GM03348 (cell line): ENCODE measurements at regions not wholly inside any gene's neighbourhood (a gene's known extent, or its start where the extent isn't known, plus 50 kb on each side); places are given as distances from the start of the nearest gene placed in this dataset.

Experiments used
- DNase-seq: peaks from one replicate; pipeline ENCODE4 v3.0.0; 2012; ENCODE audit warnings: low spot score

DNA sequence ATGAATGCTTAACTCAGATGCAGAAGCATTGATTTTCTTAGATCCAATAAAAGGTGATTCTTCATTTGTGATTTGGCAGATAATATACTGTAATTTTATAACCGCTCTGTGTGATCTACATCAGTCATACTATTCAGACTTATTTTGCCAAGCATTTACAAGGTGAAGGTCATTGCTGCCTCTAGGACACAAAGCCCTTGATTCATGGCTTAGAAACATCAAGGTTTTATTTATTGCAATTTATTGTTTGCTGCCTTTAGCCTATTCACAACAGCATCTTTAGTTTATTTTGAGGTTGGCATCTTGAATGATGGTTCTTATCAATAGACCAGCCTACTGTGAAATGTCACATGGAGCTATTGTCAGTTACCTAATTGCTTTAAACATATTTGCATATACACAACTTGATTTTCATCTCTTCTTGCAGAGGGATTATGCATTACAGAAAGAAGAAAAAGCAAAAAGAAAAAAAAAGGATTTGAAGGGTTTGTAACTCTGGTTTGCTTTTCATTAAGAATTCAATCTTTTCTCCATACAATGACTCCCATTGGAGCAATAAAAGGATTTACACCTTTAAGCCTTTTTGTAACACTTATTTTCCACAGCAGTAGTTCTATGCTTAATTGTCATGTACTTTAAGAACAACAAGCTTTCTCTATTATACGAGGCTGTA lies 1371.6 kb upstream of the CELF2 start:
- no peak for DNase-seq

DNA sequence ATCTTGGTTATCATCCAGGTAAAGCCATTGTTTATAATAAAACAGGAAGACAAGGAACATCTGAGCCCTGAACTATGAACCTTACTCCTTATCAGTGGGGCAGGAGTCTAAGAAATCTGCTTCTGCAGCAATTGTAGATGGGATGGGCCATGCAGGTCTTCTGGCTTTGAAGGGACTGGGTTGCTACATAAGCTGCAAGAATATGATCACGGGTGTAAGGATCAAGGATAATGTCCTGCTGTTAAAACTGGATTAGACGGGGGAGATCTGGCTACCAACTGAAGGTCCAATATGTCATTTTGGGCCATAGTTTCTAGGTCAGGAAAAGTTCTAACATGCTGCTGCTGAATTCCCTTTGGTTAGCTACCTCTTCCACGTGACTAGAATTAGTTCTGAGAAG lies 1363.4 kb upstream of the CELF2 start:
- no peak for DNase-seq

DNA sequence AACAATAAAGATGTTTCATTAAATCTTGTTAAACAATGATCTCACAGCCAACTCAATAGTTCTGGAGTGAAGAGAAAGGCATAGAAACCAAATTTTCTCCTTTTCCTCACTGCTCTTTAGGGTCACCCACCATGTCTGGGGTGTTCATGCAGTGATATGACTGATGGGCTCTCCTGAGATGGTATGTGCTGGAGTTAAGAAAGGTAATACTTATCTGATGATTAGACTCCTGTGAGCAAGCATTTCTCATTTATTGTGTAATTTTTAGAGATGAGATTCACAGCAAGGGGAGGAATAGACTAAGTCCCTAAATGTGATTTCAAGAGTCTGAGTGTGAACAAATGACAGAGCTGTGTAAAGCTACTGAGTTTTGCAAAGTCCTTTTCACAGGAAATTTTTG lies 1361.3 kb upstream of the CELF2 start:
- DNase-seq = no peak

DNA sequence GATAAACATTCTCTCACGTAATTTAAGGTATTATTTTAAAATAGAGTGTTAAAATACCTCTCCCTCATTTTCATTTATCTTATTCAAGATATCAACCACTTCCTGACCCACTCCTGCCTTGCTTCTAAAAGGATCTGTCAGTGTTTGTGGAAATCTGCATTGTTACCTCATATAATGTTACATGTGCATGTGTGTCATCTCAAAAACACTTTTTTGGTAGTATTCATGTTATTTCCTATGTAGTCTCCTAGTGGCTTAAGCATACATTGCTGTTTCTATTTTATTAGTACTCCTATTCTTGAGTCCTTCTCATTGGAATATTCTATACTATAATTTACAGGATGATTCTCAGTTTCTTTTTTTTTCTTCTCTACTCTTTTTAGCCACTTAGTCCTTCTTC lies 1360.7 kb upstream of the CELF2 start:
- no peak for DNase-seq

DNA sequence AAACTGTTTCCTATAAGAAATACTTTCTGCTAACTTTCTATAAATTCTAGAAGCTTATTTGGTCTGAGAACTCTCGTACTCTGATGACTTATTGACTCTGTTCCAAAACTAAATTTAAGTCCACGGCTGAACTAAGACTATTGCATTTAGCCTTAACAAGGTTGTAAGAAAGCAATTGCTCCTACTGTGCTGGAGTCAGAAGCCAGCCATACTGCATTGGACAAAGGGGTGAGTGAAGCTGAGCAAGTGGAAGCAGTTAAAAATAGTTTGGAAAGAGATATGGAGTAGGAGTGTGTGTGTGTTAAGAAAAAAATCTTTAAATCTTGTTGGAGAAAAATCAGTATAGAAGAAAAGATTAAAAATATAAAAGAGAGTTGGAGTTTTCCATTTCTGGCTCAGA lies 1360.1 kb upstream of the CELF2 start:
- DNase-seq = no peak

DNA sequence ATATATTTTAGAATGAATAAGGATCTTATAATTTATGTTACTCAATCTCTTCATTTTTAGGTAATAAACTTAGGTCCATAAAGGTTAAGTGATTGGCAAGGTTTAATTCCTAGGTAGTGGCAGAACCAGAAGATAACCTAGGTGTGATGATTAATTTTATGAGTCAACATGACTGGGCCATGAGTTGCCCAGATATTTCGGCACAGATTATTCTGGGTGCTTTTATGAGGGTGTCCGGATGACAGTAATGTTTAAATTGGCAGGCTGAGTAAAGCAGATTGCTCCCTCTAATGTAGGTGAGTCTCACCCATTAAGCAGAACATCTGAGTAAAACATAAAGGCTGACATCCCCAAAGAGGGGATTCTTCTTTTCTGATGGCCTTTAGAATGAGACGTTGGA lies 1349.3 kb upstream of the CELF2 start:
- no peak for DNase-seq

DNA sequence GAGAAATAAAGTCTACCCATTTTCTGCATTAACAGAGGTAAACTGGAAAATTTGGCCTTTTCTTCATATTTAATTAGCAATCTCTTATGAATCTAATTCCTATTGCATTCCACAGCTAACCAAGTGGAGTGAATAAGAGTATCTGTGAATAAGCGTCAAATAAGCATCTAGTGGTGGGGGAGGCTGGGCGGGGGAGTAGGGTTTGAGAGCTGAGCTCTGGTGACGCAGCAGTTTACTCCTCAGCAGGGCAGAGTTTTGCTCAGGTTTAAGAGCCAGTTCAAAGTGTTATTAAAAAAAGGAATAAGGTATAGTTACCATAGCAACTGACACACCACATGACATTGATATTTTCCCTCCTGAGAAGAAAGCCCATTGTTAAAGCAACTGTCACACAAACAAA lies 1346.8 kb upstream of the CELF2 start:
- DNase-seq = no peak

DNA sequence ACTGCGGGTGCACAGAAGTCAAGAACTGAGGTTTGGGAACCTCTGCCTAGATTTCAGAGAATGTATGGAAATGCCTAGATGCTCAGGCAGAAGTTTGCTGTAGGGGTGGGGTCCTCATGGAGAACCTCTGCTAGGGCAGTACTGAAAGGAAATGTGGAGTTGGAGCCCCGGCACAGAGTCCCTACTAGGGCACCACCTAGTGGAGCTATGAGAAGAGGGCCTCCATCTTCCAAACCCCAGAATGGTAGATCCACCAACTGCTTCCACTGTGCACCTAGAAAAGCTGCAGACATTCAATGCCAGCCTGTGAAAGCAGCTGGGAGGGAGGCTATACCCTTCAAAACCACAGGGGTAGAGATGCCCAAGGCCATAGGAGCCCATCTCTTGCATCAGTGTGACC lies 1336.0 kb upstream of the CELF2 start:
- no peak for DNase-seq

DNA sequence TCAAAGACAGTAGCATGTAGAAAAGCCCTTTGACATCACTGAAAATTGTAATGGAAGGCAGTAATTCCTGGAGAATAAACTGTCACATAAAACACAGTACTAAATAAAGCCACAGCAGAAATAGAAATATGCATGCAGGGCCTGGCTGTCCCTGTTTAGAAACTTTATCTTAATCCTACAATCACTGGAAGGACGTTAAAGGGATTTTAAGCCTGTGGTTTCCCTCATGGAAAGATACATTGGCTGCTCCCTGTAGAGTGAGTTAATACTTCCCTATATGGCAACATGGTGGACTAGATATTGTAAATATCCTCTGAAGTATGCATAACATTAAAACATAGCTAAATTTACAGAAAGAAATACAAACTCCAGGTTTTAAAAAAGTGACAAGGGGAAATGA lies 1334.9 kb upstream of the CELF2 start:
- no peak for DNase-seq

DNA sequence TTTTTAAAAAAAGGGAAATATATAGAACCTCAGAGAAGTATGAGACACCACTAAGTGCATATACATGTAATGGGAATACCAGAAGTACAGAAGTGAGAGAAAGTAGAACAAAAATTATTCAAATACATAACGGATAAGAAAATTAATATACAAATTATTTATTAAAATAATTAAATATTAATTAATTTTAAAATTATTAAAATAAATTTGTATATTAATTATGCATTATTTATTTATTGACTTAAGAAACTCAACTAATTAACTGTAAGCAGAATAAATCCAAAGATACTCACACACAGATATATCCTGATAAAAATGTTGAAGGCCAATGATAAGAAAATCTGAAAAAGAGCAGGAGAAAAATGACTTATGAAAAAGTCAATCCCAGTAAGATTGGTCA lies 1333.5 kb upstream of the CELF2 start:
- DNase-seq = no peak

DNA sequence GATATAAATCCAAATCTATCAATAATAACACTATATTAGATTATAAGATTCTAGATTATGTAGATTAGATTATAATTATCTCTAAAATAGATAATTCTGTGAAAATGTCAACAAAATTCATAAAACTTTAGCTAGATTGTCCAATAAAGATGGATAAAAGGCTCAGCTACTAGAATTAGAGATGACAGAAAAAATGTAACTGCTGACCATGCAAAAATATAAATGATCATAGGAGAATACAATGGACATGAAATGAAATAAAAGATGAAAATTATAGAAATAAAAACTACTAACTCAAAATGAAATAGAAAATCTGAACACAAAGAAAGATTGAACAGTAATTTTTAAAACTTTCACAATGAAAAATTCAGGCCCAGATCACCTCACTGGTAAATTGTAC lies 1332.1 kb upstream of the CELF2 start:
- DNase-seq = no peak

DNA sequence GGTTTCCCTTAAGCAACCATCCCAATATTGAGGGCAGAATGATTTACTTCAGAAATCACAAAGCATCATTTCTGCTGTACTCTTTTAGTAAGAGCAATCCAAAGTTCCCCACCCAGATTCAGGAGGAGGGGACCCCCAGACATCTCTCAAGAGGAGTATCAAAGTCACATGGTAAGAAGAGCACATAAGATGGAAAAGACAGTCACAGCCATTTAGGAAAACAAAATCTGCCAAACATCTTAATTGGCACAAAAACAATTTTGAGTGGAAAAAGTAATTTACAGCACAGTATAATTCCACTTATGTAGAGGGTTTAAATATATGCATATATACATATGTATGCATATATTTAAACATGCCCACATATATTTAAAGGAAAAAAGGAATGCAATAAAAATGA lies 1329.0 kb upstream of the CELF2 start:
- no peak for DNase-seq

DNA sequence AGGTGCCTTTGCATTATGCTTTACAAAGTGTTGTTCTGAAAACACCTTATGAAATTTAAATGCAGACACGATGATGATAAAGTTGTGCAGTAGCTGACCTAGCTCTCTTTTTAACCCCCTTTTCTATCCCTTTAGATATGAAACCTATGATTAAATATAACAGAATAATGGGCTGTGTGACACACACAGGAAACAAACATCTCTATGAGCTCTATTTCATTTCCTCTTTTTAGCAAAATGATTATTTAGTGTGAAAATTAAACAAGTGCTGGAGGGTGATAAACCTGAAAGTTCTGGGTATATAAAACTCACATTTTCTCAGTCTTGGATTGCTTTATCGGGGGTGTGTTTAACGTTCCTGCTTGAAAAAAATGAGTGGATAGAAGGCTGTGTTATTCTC lies 1310.5 kb upstream of the CELF2 start:
- DNase-seq = no peak

DNA sequence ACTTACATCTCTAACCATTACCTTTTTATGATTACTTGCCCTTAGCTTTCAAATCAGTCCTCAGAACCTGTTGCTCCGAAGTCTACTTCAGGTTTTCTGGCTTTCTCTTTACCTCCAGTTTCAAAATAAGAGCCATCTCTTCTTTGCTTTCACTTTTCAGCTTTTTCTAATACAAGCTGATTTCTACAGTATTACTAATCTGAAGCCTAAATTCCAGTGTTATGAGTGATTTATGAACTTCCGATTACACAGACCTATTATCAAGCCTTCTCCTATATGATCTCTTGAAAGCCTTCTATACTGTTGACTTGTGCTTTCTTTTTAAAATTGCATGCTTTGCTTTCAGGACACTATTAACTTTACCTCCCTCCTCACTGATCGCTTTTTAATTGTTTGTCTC lies 1307.8 kb upstream of the CELF2 start:
- no peak for DNase-seq

DNA sequence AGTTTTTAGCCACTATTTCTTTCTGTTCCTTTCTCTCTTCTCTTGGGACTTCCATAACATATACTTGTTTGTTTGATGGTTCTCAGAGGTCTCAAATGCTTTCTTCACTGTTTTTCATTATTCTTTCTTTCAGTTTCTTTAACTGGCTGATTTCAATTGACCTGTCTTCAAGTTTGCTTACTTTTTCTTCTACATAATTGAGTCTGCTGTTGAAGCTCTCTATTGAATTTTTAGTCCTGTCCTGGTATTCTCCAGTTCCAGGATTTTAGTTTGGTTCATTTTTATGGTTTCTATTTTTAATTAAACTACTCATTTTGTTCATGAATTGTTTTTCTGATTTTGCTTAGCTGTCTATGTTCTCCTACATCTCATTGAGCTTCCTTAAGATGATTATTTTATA lies 1305.3 kb upstream of the CELF2 start:
- no peak for DNase-seq

DNA sequence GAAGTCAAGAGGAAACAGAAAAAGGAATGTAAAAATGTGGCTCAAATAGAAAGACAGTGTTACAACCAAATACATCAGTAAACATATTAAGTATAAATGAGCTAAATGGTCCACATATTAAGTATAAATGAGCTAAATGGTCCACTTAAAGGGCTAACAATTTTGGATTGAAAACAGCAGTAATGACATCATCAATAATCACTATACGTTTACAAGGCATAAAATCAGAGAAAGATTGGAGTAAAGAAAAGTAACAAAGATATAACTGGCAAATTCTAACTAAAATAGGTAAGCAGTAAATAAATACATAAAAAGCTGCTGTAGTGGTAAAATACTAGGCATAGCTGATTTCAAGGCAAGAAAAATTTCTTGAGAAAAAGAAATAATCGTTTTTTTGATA lies 1298.4 kb upstream of the CELF2 start:
- no peak for DNase-seq

DNA sequence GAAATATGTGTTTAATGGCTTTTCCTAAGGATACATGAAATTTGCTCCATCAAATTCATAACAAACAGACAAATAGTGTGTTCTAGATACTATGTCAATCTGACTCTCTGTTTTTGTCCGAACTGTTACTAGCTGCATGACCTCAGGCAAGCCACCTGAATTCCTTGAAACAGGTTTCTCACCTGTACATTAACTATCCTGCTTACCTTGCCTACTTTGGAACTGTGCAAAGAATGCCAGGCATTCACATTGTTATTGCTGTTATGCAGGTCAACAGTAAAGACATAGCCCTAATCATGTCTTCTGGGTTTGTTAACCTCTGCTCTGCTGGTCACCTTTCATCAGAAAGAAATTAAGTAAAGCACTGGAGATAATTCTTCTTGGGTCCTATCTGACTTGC lies 1283.9 kb upstream of the CELF2 start:
- DNase-seq = no peak

DNA sequence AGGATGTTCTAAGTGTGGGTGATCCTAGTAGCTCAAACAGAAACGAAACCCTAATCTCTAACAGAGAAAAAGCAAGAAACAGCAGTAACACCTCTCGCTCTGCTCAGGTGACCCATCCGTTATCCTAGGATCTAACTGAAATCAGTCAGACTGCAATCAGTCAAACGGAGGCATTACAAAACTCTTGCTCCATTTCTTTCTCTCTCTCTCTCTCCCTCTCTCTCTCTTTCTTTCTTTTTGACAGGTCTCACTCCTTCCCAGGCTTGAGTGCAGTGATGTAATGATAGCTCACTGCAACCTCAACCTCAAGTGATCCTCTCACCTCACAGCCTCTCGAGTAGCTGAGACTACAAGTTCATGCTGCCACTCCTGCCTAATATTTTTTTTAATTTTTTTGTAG lies 1283.5 kb upstream of the CELF2 start:
- DNase-seq = no peak

DNA sequence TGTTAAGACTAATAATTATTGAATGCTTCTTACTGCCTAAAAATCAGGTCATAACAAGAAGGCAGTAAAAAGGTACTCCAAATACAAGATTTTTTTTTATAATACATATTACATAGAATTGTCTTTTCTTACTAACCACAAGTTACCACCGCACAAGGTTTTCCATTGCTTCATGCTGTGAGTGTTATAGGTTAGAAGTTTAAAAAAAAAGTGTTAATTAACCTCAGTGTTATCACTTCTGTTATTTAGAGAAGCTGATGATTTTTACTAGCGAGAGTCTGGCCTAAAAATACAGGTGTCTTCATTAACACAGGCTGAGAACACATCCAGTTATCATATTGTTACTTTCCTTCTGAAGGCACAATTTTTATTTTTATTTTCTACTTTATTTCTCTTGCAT lies 1281.9 kb upstream of the CELF2 start:
- DNase-seq = no peak

DNA sequence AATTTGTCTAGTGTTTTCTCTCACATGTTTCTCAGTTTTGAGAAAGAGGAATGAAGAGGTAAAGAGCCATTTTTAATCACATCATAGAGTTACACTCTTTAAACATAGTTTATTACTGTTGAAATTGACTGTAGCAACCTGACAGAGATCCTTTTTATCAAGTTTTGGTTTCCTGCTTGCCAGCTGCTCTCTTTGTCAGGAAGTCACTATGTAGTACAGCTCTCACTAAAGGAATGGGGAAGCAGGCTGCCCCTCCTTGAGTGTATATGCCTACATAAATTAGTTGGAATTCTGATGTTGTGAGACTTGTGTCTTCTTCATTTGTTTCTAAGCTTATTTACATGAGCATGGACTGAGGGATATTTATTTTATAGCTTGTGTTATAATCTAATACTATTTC lies 1274.0 kb upstream of the CELF2 start:
- no peak for DNase-seq

DNA sequence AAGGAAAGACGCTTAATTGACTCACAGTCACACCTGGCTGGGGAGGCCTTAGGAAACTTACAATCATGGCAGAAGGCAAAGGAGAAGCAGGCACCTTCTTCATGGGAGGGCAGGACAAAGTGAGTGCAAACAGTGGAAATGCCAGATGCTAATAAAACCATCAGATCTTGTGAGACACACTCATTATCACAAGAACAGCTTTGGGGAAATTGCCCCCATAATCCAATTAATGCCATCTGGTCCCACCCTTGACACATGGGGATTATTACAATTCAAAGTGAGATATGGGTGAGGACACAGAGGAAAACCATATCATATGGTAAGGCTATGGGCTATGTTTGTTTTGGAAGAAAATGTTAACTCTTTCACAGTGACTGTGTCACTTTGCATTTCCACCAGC lies 1272.5 kb upstream of the CELF2 start:
- no peak for DNase-seq

DNA sequence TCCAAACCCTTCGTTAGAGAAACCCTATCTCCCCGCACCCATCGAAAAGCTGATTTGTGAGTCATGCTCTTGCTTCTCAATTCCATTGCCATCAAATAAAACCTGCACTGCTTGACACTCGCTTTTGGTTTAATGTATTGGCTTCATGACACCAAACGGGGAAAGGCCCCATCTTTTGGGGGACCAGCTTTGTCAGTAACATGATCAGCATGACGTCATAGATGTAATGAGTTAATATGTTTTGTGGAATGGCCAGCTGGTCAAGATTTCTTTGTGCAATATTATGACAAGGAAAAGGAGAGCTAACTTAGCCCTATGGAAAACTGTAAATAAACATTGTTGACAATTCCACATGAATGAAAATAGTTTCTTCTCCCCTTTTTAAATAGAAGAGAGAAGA lies 1260.5 kb upstream of the CELF2 start:
- no peak for DNase-seq

DNA sequence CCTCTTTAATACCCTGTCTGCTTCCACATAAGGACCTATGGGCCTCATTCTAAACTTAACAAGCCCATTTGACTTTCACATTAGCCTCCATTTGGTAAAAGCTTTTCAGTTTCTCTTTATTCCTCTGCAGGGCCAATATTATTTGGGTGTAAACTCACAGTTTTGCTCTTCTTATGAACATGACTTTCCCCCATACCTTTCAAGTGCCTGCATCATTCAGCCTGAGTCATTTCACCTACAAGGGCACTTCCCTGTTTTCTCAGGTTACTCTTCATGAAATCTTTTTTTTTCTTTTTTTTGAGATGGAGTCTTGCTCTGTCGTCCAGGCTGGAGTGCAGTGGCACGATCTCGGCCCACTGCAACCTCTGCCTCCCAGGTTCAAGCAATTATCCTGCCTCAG lies 1258.1 kb upstream of the CELF2 start:
- DNase-seq = no peak

DNA sequence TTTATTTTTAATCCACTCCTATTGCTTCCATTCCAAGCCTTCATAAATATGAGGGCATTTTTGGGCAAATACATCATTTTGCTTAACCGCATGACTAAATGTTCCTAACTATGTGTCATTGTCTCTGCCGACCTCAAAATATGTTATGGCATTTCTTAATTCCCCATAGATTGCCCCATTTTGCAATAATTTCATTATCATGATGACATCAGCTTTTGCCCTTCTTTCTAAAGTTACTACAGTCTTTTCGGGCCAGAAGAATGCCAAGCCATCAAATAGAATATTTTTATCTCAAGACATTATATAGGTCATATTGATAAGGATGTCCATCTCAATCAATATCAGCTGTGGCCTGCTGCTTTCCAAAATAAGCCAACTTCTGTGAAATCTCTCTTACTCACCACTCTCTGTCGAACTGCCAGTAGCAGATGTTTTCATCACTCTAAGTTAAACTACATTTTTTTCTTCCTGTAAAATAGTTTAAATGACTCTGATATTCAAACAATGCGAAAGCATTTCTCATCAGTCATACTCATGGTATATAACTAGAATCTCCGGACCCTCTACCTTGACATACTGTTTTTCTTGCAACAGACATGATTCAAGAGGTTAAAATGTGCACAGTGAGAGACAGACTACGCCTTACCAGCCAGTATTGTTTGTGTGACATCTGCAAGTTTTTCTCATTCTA lies 1254.6 kb upstream of the CELF2 start:
- peak; percentile 60 for DNase-seq
